Fibroblast of the aortic adventitia (primary cell): ENCODE measurements at regions not wholly inside any gene's neighbourhood (a gene's known extent, or its start where the extent isn't known, plus 50 kb on each side); places are given as distances from the start of the nearest gene placed in this dataset.
A peak's percentile ranks its signal among the peaks of the same experiment; 100 is the strongest.

Experiments used
- DNase-seq: peaks from one replicate; pipeline ENCODE4 v3.0.0-alpha.2; 2010; ENCODE audit warnings: low read depth
- H3K4me3 ChIP-seq: 2 replicates; pipeline ENCODE4 v1.5.1; 2011; ENCODE audit warnings: low read depth, mild to moderate bottlenecking, control low read depth, low read length, moderate library complexity
- CTCF ChIP-seq: IDR thresholded peaks from 2 replicates; pipeline ENCODE4 v1.5.1; 2011; ENCODE audit warnings: mild to moderate bottlenecking, low read length, control low read depth, inconsistent platforms; ENCODE audit not compliant: insufficient read depth

DNA sequence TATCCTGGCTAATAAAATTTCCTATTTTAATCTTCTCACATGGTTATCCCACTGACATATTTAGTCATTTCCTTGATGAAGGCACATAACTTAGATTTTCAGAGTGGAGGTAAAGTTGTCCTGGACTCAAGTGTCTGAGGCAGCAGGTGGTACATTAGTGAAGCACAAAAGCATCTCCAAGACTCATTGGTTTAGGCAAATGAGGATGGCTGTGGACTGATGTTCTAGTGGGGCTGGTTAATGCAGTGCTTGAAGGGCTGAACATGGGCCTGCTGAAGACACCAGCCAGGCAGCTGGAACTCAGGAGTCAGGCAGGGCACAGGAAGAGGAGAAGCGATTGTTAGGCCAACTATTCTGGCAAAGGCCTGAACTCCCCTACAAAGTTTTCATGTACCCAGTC lies 76.3 kb upstream of the SESN3 start:
- H3K4me3 ChIP-seq: no peak overlapping the region
- no peak for TF ChIP-seq CTCF
- no peak for DNase-seq

GRCh38 chr11:95306801-95307200 lies 75.8 kb upstream of the SESN3 start:
- H3K4me3 ChIP-seq: no peak overlapping the region
- no peak for DNase-seq
- TF ChIP-seq CTCF: no peak

GRCh38 chr11:95306123-95306522 lies 75.1 kb upstream of the SESN3 start:
- no peak for TF ChIP-seq CTCF
- DNase-seq: no peak

GRCh38 chr11:95305705-95306104 lies 74.7 kb upstream of the SESN3 start:
- no peak for DNase-seq
- no peak overlapping the region for H3K4me3 ChIP-seq
- no peak for TF ChIP-seq CTCF

More at GRCh38 chr11:95306123-95306522, 75.1 kb upstream of the SESN3 start:
- no peak overlapping the region for H3K4me3 ChIP-seq

DNA sequence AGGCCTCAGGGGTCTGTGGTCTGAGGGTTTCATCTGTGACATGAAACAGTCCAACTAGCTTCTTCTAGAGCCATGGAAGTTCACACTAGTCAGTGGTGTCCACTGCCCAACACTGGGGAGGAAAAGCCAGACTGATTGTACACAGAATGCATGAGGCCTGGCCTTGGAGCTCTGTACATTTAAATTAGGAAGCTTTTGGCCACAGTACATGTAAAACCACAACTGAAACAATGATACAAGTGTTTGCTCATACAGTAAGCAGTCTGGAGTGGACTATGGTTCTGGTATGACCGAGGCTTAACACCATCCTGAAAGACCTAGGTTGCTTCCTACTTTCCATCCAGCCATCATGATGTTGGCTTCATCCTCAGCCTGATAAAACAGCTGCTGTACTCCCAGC lies 73.8 kb upstream of the SESN3 start:
- DNase-seq: no peak
- H3K4me3 ChIP-seq: no peak overlapping the region
- no peak for TF ChIP-seq CTCF

GRCh38 chr11:95302211-95302610 lies 71.2 kb upstream of the SESN3 start:
- no peak overlapping the region for H3K4me3 ChIP-seq
- no peak for TF ChIP-seq CTCF
- no peak for DNase-seq

- H3K4me3 ChIP-seq: no peak overlapping the region
- no peak for TF ChIP-seq CTCF
- peak; percentile 68 for DNase-seq
Observed at GRCh38 chr11:95301474-95301873, 70.5 kb upstream of the SESN3 start.
